Epithelial cell of proximal tubule (primary cell): ENCODE measurements at regions not wholly inside any gene's neighbourhood (a gene's known extent, or its start where the extent isn't known, plus 50 kb on each side); places are given as distances from the start of the nearest gene placed in this dataset.

ENCODE experiments used
- DNase-seq: peaks from one replicate; pipeline ENCODE4 v3.0.0-alpha.2; 2011; ENCODE audit warnings: low read depth
- H3K4me3 ChIP-seq: 2 replicates; pipeline ENCODE4 v1.5.1; 2011; ENCODE audit warnings: low read depth, mild to moderate bottlenecking, low read length
- CTCF ChIP-seq: conservative IDR thresholded peaks from 2 replicates; pipeline ENCODE4 v1.5.1; 2012; ENCODE audit warnings: low read depth, mild to moderate bottlenecking, low read length

DNA sequence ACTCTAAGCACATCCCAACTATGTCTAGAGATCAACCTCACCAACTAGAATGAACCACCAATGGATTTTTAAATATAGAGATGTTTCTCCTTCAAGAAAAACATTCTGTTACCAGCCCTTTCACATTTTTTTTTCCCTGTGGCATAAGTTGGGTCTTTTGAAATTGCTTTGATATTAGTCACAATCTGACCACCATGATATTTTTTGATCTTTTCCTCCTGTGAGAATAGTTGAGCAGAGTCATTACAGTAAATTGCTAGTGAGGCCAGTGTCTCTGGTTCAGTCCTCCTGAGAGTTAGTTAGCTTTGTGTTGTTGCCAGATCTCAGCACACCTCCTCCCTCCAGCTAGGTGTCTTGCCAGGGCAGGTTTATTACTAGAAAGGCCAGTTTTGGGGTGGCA is 79.7 kb upstream of the MYLIP start:
- TF ChIP-seq CTCF = no peak
- no peak overlapping the region for H3K4me3 ChIP-seq
- DNase-seq = no peak

- DNase-seq = no peak
- no peak for TF ChIP-seq CTCF
- H3K4me3 ChIP-seq = no peak overlapping the region
These were observed 80.7 kb upstream of the MYLIP start for GRCh38 chr6:16048221-16048620.

DNA sequence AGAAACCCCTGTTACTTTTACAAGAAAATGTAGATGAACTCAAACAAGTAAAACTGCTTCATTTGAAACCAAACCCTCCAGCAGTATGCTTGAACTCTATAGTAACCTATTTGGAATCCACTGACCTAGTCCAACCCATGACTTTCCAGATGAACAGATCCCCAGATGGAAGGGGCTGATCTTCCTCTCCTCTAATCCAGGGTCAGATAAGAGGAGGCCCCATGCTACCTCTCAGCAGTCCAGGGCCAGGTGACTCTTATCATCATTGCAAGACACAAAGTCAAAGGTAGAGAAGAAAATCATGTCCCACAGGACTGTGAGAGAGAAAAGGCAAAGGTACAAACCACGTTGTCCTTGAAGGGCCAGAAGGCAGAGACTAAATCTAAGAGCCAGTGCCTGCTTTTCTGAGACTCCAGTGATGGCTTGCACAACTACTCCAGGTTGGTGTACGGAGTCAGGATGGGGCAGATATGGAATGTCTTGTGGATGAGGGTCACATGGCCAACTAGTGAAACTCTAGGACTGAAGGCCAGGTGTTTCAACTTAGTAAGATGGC is 81.4 kb upstream of the MYLIP start:
- DNase-seq = no peak
- TF ChIP-seq CTCF = no peak
- no peak overlapping the region for H3K4me3 ChIP-seq

DNA sequence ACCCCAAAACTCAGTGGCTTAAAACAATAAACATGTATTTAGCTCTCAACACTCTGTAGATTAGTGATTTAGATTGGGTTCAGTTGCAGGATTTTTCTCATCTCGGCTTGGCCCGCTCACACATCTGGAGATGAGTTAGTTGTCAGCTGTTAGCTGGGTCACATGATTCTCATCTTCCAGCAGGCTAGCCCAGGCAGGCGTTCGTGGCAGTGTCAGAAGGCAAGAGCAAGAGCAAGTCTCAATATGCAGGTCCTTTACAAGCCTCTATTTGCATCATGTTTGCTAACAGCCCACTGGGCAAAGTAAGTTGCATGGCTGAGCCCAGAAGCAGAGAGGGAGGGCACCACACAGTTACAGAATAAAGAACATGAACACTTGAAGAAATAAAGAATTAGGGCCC is 83.6 kb upstream of the MYLIP start:
- H3K4me3 ChIP-seq = no peak overlapping the region
- DNase-seq = no peak

GRCh38 chr6:16044211-16044643 is 84.7 kb upstream of the MYLIP start:
- DNase-seq = no peak
- no peak for TF ChIP-seq CTCF
- H3K4me3 ChIP-seq = no peak overlapping the region

More for the DNA sequence above, 83.6 kb upstream of the MYLIP start:
- no peak for TF ChIP-seq CTCF

DNA sequence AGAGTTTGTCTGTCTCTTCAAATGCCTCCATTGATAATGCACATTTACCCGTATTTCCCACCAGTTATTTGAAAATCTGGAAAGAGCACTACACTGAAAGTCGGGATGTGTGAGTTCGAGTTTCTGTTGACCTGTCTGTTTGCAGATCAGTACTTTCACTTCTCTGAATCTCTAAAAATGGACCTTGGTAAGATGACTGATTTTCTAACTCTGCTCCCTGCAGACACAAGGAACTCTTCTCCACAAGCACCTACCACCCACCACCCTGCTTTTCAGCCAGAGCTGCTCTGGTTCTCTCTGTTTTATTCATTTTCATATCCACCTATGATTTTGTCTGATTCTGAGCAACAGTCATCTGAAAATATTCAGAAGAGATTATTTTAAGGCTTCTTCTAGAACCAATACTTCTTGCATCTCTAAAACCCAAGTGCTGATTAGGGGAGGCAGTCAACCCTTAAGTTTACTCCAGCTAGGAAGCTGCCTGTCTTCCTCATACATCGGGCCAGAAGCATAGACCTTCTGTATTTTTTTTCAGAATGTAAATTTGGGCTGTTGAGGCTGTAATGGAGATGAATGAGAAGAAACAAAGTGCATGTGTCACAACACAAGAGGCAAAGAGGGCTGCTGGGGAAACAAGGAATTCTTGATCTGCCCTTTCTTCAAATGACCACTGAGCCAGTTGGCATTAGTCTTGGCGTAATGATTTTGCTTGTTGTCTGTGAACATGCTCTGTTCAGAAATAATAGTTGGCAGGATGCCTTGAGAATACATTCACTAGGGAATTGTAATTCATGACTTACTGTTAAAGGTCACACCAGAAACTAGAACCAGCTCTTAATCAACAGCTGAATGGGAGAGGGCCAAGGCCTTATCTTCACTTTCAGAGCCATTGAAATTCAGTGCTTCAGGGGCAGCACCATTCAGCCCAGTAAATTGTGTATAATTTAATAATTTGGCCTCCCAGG is 85.4 kb upstream of the MYLIP start:
- H3K4me3 ChIP-seq = no peak overlapping the region
- DNase-seq = no peak
- no peak for TF ChIP-seq CTCF
